ENCODE measurements at regions not wholly inside any gene's neighbourhood (a gene's known extent, or its start where the extent isn't known, plus 50 kb on each side); places are given as distances from the start of the nearest gene placed in this dataset.

GRCh38 chr13:78138756-78139155, 220.1 kb upstream of the EDNRB start:
- TF ChIP-seq CTCF (IDR thresholded peaks at IDR 0.05) (no peak), POLR2A (IDR thresholded peaks at IDR 0.05) (no peak)
